Astrocyte (in vitro differentiated cells and primary cell): ENCODE measurements at regions not wholly inside any gene's neighbourhood (a gene's known extent, or its start where the extent isn't known, plus 50 kb on each side); places are given as distances from the start of the nearest gene placed in this dataset.

ENCODE experiments used
- DNase-seq: peaks from one replicate; pipeline ENCODE4 v3.0.0-alpha.2; 2010; ENCODE audit warnings: low read depth
- FAIRE-seq: peaks from 2 replicates; lab custom pipeline; 2011; peaks lifted over from hg19 to GRCh38; lab: Jason Lieb, UNC
- H2AFZ ChIP-seq: 2 replicates; pipeline ENCODE4 v1.6.0; 2012; ENCODE audit warnings: low read depth, low read length, inconsistent platforms
- H3K27ac ChIP-seq: 2 replicates; pipeline ENCODE4 v1.5.1; 2011; ENCODE audit warnings: low read depth, low read length, inconsistent platforms
- H3K27me3 ChIP-seq: 2 replicates; pipeline ENCODE4 v1.6.0; 2011; ENCODE audit warnings: low read length, inconsistent platforms; ENCODE audit not compliant: insufficient read depth
- H3K36me3 ChIP-seq: 2 replicates; pipeline ENCODE4 v1.5.1; 2011; ENCODE audit warnings: low read length, inconsistent platforms; ENCODE audit not compliant: insufficient read depth
- H3K4me1 ChIP-seq: 2 replicates; pipeline ENCODE4 v1.5.1; 2011; ENCODE audit warnings: low read length, inconsistent platforms; ENCODE audit not compliant: insufficient read depth
- H3K4me2 ChIP-seq: 2 replicates; pipeline ENCODE4 v1.6.0; 2012; ENCODE audit warnings: low read length, inconsistent platforms
- H3K4me3 ChIP-seq: 2 replicates; pipeline ENCODE4 v1.5.1; 2011; ENCODE audit warnings: low read depth, mild to moderate bottlenecking, low read length, inconsistent platforms; ENCODE audit not compliant: insufficient read depth
- H3K79me2 ChIP-seq: 2 replicates; pipeline ENCODE4 v1.6.0; 2012; ENCODE audit warnings: mild to moderate bottlenecking, low read length, inconsistent platforms; ENCODE audit not compliant: insufficient read depth
- H3K9ac ChIP-seq: 2 replicates; pipeline ENCODE4 v1.6.0; 2012; ENCODE audit warnings: mild to moderate bottlenecking, low read length, inconsistent platforms
- H3K9me3 ChIP-seq: 2 replicates; pipeline ENCODE4 v1.5.1; 2012; ENCODE audit warnings: low read depth, mild to moderate bottlenecking, low read length, inconsistent platforms; ENCODE audit not compliant: insufficient read depth
- H4K20me1 ChIP-seq: 2 replicates; pipeline ENCODE4 v1.6.0; 2012; ENCODE audit warnings: low read length, inconsistent platforms; ENCODE audit not compliant: insufficient read depth
- H3K27ac Mint-ChIP-seq: one replicate; pipeline ENCODE4 v1.8.0; 2021; ENCODE audit warnings: mild to moderate bottlenecking, mixed read lengths; ENCODE audit not compliant: unreplicated experiment
- H3K27me3 Mint-ChIP-seq: one replicate; pipeline ENCODE4 v1.8.0; 2021; ENCODE audit warnings: low read depth, mixed read lengths; ENCODE audit not compliant: unreplicated experiment
- H3K36me3 Mint-ChIP-seq: one replicate; pipeline ENCODE4 v1.8.0; 2021; ENCODE audit warnings: low read depth, mixed read lengths; ENCODE audit not compliant: unreplicated experiment
- H3K4me1 Mint-ChIP-seq: one replicate; pipeline ENCODE4 v1.8.0; 2021; ENCODE audit warnings: low read depth, mixed read lengths; ENCODE audit not compliant: unreplicated experiment
- H3K4me3 Mint-ChIP-seq: one replicate; pipeline ENCODE4 v1.8.0; 2021; ENCODE audit warnings: mild to moderate bottlenecking, moderate library complexity, mixed read lengths; ENCODE audit not compliant: unreplicated experiment
- H3K9me3 Mint-ChIP-seq: one replicate; pipeline ENCODE4 v1.8.0; 2021; ENCODE audit warnings: mild to moderate bottlenecking, mixed read lengths; ENCODE audit not compliant: unreplicated experiment
- CTCF ChIP-seq: IDR thresholded peaks from 2 replicates; pipeline ENCODE4 v1.5.1; 2011; ENCODE audit warnings: low read depth, mild to moderate bottlenecking, inconsistent platforms, low read length, moderate library complexity; ENCODE audit not compliant: insufficient read depth
- EZH2 ChIP-seq: IDR thresholded peaks from 2 replicates; pipeline ENCODE4 v1.6.1; 2012; ENCODE audit warnings: mild to moderate bottlenecking, low read length, inconsistent platforms; ENCODE audit not compliant: insufficient read depth

- no peaks in the 10 kb centered on the region for H3K36me3 Mint-ChIP-seq
- FAIRE-seq (no peak), DNase-seq (no peak)
- TF ChIP-seq EZH2 (no peak), CTCF (no peak)
- H3K27me3 ChIP-seq = no peaks in the 10 kb centered on the region
- no peak overlapping the region for H3K9ac ChIP-seq
- no peak overlapping the region for H2AFZ ChIP-seq
- no peak overlapping the region for H3K4me2 ChIP-seq
- no peak overlapping the region for H3K27ac ChIP-seq
- H3K9me3 Mint-ChIP-seq = no peaks in the 10 kb centered on the region
- H3K27me3 Mint-ChIP-seq = no peaks in the 10 kb centered on the region
- H3K27ac Mint-ChIP-seq = no peak overlapping the region
- no peak overlapping the region for H3K4me3 ChIP-seq
- H3K9me3 ChIP-seq = no peaks in the 10 kb centered on the region
- H4K20me1 ChIP-seq = no peaks in the 10 kb centered on the region
- no peaks in the 10 kb centered on the region for H3K36me3 ChIP-seq
- H3K4me3 Mint-ChIP-seq = no peak overlapping the region
- H3K79me2 ChIP-seq = no peaks in the 10 kb centered on the region
- no peaks in the 10 kb centered on the region for H3K4me1 ChIP-seq
- no peaks in the 10 kb centered on the region for H3K4me1 Mint-ChIP-seq
These were observed 711.2 kb downstream of the KCNT2 start for GRCh38 chr1:195897076-195897475.

- H3K27me3 Mint-ChIP-seq = no peaks in the 10 kb centered on the region
- DNase-seq (peak; percentile 3), FAIRE-seq (no peak)
- Histone ChIP-seq H3K36me3 (no peaks in the 10 kb centered on the region), H3K4me2 (no peak overlapping the region), H3K4me3 (no peak overlapping the region), H3K9me3 (no peaks in the 10 kb centered on the region), H2AFZ (no peak overlapping the region), H4K20me1 (no peaks in the 10 kb centered on the region), H3K4me1 (no peaks in the 10 kb centered on the region), H3K9ac (no peak overlapping the region), H3K27me3 (no peaks in the 10 kb centered on the region), H3K27ac (no peak overlapping the region), H3K79me2 (no peaks in the 10 kb centered on the region)
- no peak for TF ChIP-seq CTCF
- no peak for TF ChIP-seq EZH2
- no peak overlapping the region for H3K27ac Mint-ChIP-seq
- H3K9me3 Mint-ChIP-seq = no peaks in the 10 kb centered on the region
- H3K4me1 Mint-ChIP-seq = no peaks in the 10 kb centered on the region
- H3K4me3 Mint-ChIP-seq = no peak overlapping the region
- H3K36me3 Mint-ChIP-seq = no peaks in the 10 kb centered on the region
These were observed 713.8 kb downstream of the KCNT2 start for GRCh38 chr1:195894411-195894810.

- Histone ChIP-seq H3K4me3 (no peak overlapping the region), H3K4me2 (no peak overlapping the region), H3K27me3 (no peaks in the 10 kb centered on the region), H2AFZ (no peak overlapping the region), H3K27ac (no peak overlapping the region), H3K9ac (no peak overlapping the region), H4K20me1 (no peaks in the 10 kb centered on the region), H3K4me1 (no peaks in the 10 kb centered on the region), H3K9me3 (no peaks in the 10 kb centered on the region), H3K36me3 (no peaks in the 10 kb centered on the region), H3K79me2 (no peaks in the 10 kb centered on the region)
- DNase-seq = no peak
- Mint-ChIP-seq H3K27ac (no peak overlapping the region), H3K27me3 (no peaks in the 10 kb centered on the region), H3K9me3 (no peaks in the 10 kb centered on the region), H3K4me1 (no peaks in the 10 kb centered on the region), H3K36me3 (no peaks in the 10 kb centered on the region), H3K4me3 (no peak overlapping the region)
- TF ChIP-seq EZH2 (no peak), CTCF (no peak)
- FAIRE-seq = no peak
These were observed 722.2 kb downstream of the KCNT2 start for GRCh38 chr1:195886000-195886399.
